ENCODE measurements at regions not wholly inside any gene's neighbourhood (a gene's known extent, or its start where the extent isn't known, plus 50 kb on each side); places are given as distances from the start of the nearest gene placed in this dataset.

DNA sequence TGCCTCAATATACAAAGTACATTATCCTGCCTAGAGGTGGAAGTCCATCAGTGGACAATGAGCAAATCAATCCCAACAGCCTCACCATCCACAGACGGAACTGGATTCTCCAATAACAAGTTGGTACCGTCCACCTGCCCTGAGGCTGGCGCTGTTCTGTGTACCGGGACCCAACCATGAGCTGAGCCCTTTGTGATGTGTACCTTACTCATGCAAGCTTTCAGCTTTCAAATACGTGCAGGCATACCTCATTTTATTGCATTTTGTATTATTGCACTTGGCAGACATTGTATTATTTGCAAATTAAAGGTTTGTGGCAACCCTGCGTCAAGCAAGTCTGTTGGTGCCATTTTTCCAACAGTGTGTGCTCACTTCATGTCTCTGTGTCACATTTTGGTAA, 476.0 kb upstream of the MKI67 start:
- TF ChIP-seq, protein P1, sequence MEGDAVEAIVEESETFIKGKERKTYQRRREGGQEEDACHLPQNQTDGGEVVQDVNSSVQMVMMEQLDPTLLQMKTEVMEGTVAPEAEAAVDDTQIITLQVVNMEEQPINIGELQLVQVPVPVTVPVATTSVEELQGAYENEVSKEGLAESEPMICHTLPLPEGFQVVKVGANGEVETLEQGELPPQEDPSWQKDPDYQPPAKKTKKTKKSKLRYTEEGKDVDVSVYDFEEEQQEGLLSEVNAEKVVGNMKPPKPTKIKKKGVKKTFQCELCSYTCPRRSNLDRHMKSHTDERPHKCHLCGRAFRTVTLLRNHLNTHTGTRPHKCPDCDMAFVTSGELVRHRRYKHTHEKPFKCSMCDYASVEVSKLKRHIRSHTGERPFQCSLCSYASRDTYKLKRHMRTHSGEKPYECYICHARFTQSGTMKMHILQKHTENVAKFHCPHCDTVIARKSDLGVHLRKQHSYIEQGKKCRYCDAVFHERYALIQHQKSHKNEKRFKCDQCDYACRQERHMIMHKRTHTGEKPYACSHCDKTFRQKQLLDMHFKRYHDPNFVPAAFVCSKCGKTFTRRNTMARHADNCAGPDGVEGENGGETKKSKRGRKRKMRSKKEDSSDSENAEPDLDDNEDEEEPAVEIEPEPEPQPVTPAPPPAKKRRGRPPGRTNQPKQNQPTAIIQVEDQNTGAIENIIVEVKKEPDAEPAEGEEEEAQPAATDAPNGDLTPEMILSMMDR (IDR thresholded peaks at IDR 0.05; ENCODE audit: low read depth, low read length, missing input control), result no peak
- TF ChIP-seq JUND (IDR thresholded peaks at IDR 0.05), result no peak
- TF ChIP-seq, protein P2, sequence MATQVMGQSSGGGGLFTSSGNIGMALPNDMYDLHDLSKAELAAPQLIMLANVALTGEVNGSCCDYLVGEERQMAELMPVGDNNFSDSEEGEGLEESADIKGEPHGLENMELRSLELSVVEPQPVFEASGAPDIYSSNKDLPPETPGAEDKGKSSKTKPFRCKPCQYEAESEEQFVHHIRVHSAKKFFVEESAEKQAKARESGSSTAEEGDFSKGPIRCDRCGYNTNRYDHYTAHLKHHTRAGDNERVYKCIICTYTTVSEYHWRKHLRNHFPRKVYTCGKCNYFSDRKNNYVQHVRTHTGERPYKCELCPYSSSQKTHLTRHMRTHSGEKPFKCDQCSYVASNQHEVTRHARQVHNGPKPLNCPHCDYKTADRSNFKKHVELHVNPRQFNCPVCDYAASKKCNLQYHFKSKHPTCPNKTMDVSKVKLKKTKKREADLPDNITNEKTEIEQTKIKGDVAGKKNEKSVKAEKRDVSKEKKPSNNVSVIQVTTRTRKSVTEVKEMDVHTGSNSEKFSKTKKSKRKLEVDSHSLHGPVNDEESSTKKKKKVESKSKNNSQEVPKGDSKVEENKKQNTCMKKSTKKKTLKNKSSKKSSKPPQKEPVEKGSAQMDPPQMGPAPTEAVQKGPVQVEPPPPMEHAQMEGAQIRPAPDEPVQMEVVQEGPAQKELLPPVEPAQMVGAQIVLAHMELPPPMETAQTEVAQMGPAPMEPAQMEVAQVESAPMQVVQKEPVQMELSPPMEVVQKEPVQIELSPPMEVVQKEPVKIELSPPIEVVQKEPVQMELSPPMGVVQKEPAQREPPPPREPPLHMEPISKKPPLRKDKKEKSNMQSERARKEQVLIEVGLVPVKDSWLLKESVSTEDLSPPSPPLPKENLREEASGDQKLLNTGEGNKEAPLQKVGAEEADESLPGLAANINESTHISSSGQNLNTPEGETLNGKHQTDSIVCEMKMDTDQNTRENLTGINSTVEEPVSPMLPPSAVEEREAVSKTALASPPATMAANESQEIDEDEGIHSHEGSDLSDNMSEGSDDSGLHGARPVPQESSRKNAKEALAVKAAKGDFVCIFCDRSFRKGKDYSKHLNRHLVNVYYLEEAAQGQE (IDR thresholded peaks at IDR 0.05), result no peak
- TF ChIP-seq FOXA1 (IDR thresholded peaks at IDR 0.05), result no peak
- no peak for TF ChIP-seq SP1 (IDR thresholded peaks at IDR 0.05)
- TF ChIP-seq RXRA (IDR thresholded peaks at IDR 0.05), result no peak
- no peak for TF ChIP-seq GABPA (IDR thresholded peaks at IDR 0.05 in 1 of 2, conservative IDR thresholded peaks at IDR 0.05 in 1 of 2)
- TF ChIP-seq YY1 (IDR thresholded peaks at IDR 0.05), result no peak
- no peak for TF ChIP-seq RAD21 (IDR thresholded peaks at IDR 0.05)
- TF ChIP-seq, protein P3, sequence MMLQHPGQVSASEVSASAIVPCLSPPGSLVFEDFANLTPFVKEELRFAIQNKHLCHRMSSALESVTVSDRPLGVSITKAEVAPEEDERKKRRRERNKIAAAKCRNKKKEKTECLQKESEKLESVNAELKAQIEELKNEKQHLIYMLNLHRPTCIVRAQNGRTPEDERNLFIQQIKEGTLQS (IDR thresholded peaks at IDR 0.05), result no peak
- TF ChIP-seq, protein P4, sequence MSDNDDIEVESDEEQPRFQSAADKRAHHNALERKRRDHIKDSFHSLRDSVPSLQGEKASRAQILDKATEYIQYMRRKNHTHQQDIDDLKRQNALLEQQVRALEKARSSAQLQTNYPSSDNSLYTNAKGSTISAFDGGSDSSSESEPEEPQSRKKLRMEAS (IDR thresholded peaks at IDR 0.05), result no peak
- TF ChIP-seq TAF1 (conservative IDR thresholded peaks at IDR 0.05), result no peak
- TF ChIP-seq HNF4A (conservative IDR thresholded peaks at IDR 0.05), result no peak
- TF ChIP-seq, protein P5, sequence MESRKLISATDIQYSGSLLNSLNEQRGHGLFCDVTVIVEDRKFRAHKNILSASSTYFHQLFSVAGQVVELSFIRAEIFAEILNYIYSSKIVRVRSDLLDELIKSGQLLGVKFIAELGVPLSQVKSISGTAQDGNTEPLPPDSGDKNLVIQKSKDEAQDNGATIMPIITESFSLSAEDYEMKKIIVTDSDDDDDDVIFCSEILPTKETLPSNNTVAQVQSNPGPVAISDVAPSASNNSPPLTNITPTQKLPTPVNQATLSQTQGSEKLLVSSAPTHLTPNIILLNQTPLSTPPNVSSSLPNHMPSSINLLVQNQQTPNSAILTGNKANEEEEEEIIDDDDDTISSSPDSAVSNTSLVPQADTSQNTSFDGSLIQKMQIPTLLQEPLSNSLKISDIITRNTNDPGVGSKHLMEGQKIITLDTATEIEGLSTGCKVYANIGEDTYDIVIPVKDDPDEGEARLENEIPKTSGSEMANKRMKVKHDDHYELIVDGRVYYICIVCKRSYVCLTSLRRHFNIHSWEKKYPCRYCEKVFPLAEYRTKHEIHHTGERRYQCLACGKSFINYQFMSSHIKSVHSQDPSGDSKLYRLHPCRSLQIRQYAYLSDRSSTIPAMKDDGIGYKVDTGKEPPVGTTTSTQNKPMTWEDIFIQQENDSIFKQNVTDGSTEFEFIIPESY (IDR thresholded peaks at IDR 0.05), result no peak

Measured in liver (tissue), 3 donors.